GM18520 (cell line): ENCODE measurements at regions not wholly inside any gene's neighbourhood (a gene's known extent, or its start where the extent isn't known, plus 50 kb on each side); places are given as distances from the start of the nearest gene placed in this dataset.
A peak's percentile ranks its signal among the peaks of the same experiment; 100 is the strongest.

ENCODE experiments used
- ATAC-seq: cut with Tn5 transposase; IDR thresholded peaks from one replicate; pipeline ENCODE4 v1.9.1; 2021; ENCODE audit not compliant: unreplicated experiment

- ATAC-seq: no peak
Observed at GRCh38 chr12:92539976-92540781, 162.6 kb upstream of the PLEKHG7 start.

DNA sequence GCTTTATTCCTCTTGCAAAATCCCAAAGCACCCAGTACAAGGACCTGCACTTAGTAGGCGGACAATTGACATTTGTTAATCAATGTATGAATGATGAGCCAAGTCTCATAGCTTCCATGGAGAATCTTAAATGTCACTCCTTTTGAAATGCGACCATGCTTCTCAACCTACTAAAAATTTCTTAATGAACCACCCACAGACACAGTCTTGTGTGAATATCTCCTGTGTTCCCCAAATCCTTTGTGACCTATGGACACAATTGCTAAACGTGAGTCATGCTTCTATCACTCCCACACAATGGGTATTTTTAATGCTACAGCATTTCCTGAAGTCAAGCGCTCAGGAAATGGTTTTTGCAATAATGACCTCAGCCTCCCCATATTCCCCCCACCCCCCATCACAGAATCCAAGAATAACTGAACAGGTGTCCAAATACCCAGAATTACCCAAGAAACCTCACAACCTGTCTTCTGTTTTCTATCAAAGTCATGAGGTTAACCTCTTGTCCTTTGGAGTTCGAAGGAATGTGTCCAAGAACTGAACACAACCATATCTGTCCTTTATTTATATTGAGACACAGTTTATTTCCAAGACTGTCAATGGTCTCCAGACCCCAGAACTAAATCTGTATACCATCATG is 163.6 kb upstream of the PLEKHG7 start:
- ATAC-seq: peak; percentile 31

GRCh38 chr12:92537290-92537960 is 165.4 kb upstream of the PLEKHG7 start:
- ATAC-seq: no peak

GRCh38 chr12:92535961-92536360 is 166.8 kb upstream of the PLEKHG7 start:
- ATAC-seq: no peak

DNA sequence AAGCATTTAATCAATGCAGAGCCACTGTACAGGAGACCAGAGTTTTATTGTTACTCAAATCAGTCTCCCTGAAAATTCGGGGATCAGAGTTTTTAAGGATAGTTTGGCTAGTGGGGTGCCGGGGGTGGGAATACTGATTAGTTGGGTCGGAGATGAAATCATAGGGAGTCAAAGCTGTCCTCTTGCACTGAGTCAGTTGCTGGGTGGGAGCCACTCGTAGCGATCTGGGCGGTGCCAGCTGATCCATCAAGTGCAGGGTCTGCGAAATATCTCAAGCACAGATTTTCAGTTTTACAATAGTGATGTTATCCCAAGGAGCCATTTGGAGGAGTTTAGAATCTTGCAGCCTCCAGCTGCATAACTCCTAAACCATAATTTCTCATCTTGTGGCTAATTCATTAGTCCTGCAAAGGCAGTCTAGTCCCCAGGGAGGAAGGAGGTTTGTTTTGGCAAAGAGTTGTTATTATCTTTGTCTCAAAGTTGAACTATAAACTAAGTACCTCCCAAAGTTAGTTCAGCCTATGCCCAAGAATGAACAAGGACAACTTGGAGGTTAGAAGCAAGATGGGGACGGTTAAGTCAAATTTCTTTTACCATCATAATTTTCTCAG is 169.4 kb upstream of the PLEKHG7 start:
- no peak for ATAC-seq

DNA sequence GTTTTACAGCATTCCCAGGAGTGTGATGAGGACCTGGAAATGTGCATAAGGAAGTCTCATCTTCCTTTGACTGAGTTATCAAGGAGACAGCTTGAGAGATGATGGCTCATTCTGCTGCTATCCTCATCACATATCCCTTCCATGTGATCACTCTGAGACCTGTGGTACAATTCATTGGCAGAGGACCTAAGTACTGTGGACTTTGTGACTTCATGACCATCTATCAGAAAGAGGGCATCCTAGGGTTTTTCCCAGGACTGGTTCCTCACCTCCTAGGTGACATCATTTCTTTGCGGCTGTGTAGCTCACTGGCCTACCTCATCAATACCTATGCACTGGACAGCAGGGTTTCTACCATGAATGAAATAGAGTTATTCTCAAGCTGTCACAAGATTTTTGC is 172.1 kb upstream of the PLEKHG7 start:
- ATAC-seq: no peak

DNA sequence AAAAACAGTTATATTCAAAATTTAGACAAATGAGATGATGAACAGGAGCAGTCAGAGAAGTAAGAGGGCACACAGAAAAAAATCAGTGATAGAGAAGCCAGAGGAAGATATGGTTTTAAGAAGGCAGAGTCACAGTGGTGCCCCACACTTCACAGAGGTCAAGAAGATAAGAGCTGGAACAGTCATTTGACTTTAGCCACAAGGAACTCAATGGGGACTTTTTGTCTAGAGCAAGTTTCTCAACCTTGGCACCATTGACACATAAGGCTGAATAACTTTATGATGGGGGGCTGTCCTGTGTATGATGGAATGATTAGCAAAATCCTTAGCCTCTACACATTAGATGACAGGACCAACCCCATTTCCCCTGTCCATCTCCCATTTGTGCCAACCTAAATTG is 172.8 kb upstream of the PLEKHG7 start:
- peak; percentile 76 for ATAC-seq

DNA sequence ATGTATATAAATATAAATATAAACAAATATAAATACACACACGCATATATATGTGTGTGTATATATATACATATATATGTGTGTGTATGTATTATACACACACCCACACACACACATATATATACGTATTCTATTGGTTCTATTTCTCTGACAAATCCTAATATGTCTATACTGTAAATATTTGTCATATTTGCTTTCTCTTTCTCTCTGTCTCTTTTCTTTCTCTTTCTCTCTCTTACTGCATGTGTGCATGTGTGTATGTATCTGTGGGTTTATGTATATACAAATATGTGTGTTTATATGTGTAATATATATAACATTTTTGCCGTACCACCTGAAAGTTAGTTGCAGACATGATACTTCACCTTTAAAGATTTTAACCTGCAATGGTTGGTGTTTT is 174.2 kb upstream of the PLEKHG7 start:
- ATAC-seq: no peak

DNA sequence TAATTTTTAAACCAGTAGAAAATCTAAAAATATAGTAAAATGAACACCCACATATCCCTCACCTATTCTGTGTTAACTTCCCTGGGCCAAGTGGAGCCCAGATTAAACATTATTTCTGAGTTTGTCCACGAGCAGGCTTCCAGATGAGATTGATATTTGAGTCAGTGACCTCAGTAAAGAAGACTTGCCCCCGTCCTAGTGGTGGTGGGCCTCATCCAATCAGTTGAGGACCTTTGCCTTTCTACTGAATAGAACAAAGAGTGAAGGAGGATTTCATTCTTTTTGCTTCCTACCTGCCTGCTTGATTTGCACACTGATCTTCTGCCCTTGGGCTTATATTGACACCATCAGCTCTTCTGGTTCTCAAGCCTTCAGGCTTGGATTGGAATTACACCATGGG is 174.7 kb upstream of the PLEKHG7 start:
- ATAC-seq: no peak

DNA sequence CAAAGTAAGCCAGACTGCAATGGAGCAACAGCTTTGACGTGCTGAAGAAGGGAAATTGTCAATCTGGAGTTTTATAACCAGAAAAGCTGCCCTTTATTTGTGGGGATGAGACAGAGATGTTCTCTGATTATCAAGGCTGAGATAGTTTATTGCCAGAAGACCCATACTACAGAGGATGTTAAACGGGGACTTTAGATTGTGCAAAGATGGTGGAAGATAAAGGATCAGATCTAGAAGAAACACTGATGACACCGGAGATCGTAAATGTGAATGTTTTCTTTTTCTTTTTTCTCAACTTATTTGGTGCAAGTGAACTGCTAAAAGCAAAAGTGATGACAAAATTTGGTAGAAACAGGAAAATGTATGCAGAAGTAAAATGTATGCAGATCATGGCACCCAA is 178.3 kb upstream of the PLEKHG7 start:
- no peak for ATAC-seq

DNA sequence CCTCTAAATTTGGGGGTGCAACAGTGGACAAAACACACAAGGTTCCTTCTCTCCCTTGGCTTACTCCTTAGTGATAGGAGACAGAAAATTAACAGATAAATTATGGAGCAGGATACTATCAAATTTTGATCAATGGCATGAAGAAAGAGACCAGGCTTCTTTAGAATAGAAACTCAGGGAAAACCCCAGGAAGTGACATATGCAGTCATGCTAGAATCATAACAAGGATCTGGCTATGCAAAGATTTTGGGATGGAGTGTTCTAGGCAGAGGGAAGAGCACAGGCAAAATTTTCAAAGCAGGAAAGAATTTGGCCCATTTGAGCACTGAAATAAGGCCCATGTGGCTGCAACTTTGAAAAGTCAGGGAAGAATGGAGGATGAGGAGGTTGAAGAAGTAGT is 182.3 kb upstream of the PLEKHG7 start:
- no peak for ATAC-seq

DNA sequence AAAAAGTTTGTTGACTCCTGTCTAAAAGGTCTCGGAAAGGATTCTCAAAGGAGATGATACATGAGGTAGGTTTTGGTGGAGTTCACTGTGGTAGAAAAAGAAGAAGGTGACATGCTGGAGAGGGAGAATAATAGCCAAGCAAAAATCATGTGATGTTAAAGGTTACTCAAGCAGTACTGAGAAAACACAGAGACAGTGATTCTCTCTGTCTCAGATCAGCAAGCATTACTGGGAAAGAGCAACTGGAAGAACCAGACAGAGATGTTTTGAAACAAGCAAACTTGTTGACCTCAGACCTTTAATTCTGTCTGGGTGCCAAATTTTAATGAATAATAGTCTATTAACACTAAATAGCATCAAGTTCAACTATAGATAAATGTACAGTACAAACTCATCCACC is 183.5 kb upstream of the PLEKHG7 start:
- no peak for ATAC-seq

DNA sequence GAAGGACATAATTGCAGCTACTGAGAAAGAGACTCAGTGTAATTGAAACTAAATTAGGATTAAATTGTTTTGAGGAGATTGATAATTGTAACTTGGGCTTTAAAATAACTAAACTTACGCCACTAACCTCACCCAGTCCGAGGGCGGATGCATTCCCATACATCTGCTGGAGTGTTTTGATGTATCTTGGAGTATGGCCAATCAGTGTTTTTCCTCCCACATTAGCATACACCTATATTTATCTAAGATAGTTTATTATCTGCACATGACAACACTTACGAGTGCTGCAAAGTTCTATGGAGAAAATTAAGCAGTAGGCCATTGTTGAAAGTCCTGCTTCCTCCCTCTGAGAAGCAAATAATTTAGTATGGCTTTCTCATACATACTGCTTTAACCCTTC is 184.7 kb upstream of the PLEKHG7 start:
- no peak for ATAC-seq

- no peak for ATAC-seq
Observed at GRCh38 chr12:92516277-92516600, 186.6 kb upstream of the PLEKHG7 start.

DNA sequence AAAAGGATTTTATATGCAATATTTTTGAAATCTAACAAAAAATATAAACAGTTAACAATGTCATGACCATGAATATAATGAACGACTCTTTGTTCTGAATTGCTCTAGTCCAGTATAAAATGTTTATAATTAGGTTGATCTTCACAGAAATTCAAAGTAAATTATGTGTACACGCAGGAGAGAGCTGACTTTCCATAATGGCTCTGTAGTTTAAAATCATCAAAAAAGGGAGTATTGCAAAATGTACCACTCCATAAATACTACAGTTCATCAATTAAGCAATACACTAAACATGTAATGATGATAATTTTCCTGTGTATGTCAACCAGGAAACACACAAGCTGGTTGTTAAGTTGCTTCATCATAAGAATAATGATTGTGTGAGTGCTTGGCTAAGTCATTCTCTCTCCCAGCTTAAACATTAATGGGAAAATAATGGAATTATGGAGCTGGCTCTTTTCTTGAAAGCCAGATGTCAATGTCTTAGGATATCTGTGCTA is 189.5 kb upstream of the PLEKHG7 start:
- ATAC-seq: no peak

DNA sequence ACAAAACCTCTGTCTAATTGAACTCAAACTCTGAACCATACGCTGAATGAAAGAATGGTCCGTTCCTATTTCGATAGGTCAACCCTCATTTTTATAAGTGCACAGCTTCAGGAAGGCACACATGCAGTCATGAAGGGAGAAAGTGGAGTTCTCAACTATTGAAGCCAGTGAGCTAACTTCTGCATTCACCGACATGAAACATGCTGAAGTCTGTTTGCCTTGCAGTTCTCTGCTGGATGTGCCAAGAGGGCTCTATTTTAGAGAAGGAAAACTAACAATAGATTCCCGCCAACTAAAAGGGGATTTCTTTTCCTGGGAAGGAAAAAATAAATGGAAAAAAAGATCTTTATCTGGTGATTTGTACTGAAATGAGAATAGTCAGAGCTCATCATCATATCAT is 191.0 kb upstream of the PLEKHG7 start:
- no peak for ATAC-seq

DNA sequence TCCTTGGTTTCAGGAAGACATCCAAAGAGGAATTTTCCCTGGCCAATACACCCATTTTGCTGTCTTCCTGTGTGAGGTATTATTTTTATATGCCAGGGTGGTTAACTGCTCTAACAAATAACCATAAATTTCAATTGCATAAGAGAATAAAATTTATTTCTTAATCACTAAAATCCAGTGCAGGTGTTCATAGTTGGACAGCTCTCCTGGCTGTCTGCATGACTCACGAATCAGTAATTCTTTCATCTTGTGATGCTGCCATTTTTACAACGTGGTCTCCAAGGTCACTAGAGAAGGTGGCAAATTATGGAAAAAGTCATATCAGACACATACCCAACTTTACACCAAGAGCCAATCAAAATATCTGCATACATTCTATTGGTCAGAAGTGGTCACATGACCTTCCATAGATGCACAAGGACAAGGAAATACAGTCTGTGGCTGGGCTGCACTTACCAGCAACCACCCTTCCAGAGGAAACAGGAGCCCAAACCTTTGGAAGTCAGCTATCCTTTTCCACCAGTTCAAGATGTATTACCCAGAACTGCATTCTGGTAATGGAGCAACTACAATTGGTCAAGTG is 193.5 kb upstream of the PLEKHG7 start:
- no peak for ATAC-seq

GRCh38 chr12:92506891-92507290 is 195.9 kb upstream of the PLEKHG7 start:
- ATAC-seq: no peak

DNA sequence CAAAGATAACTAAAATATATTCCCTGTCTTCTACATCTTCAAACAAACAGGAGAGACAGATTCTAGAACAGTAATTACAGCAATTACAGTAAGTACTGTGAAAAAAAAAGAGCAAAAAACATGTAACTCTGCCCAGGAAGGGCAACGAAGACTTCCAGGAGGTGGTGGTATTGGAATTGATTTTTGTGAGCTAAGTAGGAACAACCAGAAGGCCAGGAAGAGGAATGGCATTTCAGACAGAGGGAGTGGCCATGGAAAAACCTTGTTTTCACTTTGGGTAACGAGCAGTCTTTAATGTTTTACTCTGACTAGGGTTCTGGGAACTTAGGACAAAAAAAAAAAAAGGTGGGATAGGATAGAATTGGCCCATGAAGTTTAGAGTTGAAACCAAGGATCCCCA is 196.3 kb upstream of the PLEKHG7 start:
- ATAC-seq: no peak

DNA sequence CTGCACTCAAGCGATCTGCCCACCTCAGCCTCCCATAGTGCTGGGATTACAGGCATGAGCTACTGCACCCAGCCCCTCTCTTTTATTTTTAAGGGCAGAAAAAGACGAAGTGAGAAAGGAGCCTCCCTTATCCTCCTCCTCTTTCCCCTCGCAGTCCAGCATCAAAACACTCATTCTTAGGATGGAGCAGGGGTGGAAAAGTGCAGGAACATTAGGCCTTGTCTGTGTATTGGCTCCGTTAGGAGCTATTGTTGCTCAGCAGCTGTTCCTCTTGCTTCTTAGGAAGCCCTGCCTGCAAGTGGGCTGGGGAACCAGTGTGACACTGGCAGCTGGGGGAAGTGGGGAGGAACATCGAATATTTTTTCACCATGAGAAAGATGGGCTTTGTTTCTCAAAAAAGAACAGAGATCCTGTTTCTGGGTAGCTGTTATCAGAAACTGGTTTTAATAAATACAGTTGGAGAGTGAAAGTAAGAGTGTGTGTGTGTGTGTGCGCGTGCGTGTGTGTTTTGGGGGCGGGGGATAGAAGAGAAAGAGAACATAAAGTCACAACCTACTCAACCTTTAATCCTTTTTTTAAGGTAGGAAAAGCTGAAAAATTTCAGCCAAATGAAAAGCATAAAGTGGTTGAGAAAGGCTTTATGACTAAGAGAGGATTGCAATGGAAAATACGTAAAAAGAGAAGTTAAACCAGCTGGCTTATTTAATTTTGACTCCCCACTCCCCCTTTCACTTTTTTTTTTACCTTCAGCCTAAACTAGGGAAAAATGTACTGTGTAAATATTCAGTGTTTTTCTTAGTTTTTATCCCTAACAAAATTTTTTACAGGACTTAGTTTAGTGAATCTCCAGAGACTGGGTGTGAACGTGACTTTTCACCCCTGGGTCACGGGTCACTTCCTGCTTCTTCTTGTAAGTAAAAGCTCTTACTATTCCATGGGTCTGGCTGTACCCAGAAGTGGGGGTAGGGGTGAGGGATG is 197.2 kb upstream of the PLEKHG7 start:
- no peak for ATAC-seq
